GM12864 (cell line): ENCODE measurements at regions not wholly inside any gene's neighbourhood (a gene's known extent, or its start where the extent isn't known, plus 50 kb on each side); places are given as distances from the start of the nearest gene placed in this dataset.
"Not testable (repeated sequence)": the region's sequence is repeated elsewhere in the genome, so short reads cannot be mapped to it uniquely, and the experiment has no call there.

Experiments used
- DNase-seq: peaks from one replicate; pipeline ENCODE4 v3.0.0-alpha.2; 2011; ENCODE audit warnings: low read depth
- H3K4me3 ChIP-seq: 2 replicates; pipeline ENCODE4 v1.5.1; 2011; ENCODE audit warnings: mild to moderate bottlenecking, low read depth, low read length, control low read depth
- CTCF ChIP-seq: IDR thresholded peaks from 2 replicates; pipeline ENCODE4 v1.5.1; 2011; ENCODE audit warnings: low read depth, mild to moderate bottlenecking, moderate library complexity, low read length, control low read depth, inconsistent platforms; ENCODE audit errors: missing control alignments

GRCh38 chrX:107348051-107348450 is 101.4 kb upstream of the FRMPD3 start:
- H3K4me3 ChIP-seq: no peak overlapping the region
- no peak for DNase-seq
- no peak for TF ChIP-seq CTCF

GRCh38 chrX:107348990-107349389 is 100.5 kb upstream of the FRMPD3 start:
- no peak for DNase-seq
- H3K4me3 ChIP-seq: no peak overlapping the region
- no peak for TF ChIP-seq CTCF

GRCh38 chrX:107355533-107355932 is 93.9 kb upstream of the FRMPD3 start:
- no peak for TF ChIP-seq CTCF
- DNase-seq: no peak
- no peak overlapping the region for H3K4me3 ChIP-seq

- H3K4me3 ChIP-seq: no peak overlapping the region
- TF ChIP-seq CTCF: no peak
- no peak for DNase-seq
These were observed 88.6 kb upstream of the FRMPD3 start for GRCh38 chrX:107360788-107361360.

- not testable (repeated sequence) for H3K4me3 ChIP-seq, DNase-seq
These were observed 79.3 kb upstream of the FRMPD3 start for GRCh38 chrX:107370185-107370584.

- DNase-seq: no peak
- TF ChIP-seq CTCF: no peak
- no peak overlapping the region for H3K4me3 ChIP-seq
These were observed 75.3 kb upstream of the FRMPD3 start for GRCh38 chrX:107374132-107374531.

- no peak for DNase-seq
- no peak for TF ChIP-seq CTCF
- H3K4me3 ChIP-seq: no peak overlapping the region
These were observed 74.6 kb upstream of the FRMPD3 start for GRCh38 chrX:107374831-107375230.

- DNase-seq, H3K4me3 ChIP-seq: not testable (repeated sequence)
These were observed 73.3 kb upstream of the FRMPD3 start for GRCh38 chrX:107376186-107376585.
